Lower lobe of right lung (tissue), 2 donors: ENCODE measurements at regions not wholly inside any gene's neighbourhood (a gene's known extent, or its start where the extent isn't known, plus 50 kb on each side); places are given as distances from the start of the nearest gene placed in this dataset.
"Not testable (repeated sequence)": the region's sequence is repeated elsewhere in the genome, so short reads cannot be mapped to it uniquely, and the experiment has no call there.

Source experiments
- ATAC-seq, 2 donors: fragments of 200-7000 bp; cut with Tn5 transposase; one replicate each; pipeline ENCODE4 v1.9.1; 2020 to 2022; ENCODE audit warnings: mild to moderate bottlenecking in 2 of 2, moderate library complexity in 2 of 2
- DNase-seq: peaks from one replicate; pipeline ENCODE4 v3.0.0-alpha.2; 2020
- H3K27ac ChIP-seq: fragments of 200-600 bp; one replicate; pipeline ENCODE4 v1.8.0; 2022
- H3K27me3 ChIP-seq: fragments of 200-600 bp; one replicate; pipeline ENCODE4 v1.8.0; 2022; ENCODE audit warnings: low read depth
- H3K36me3 ChIP-seq: fragments of 200-600 bp; one replicate; pipeline ENCODE4 v1.8.0; 2022; ENCODE audit warnings: mild to moderate bottlenecking
- H3K4me1 ChIP-seq: fragments of 200-600 bp; one replicate; pipeline ENCODE4 v1.8.0; 2022
- H3K4me3 ChIP-seq: fragments of 200-600 bp; one replicate; pipeline ENCODE4 v1.8.0; 2022; ENCODE audit warnings: mild to moderate bottlenecking
- H3K9me3 ChIP-seq: fragments of 200-600 bp; one replicate; pipeline ENCODE4 v1.8.0; 2022
- intact Hi-C: fragments of 100-400 bp; cut with DNase I; formaldehyde crosslinking; loops from one replicate; pipeline ENCODE4 v1.11.0; 2022
- TF ChIP-seq, protein P1 (sequence below): fragments of 200-600 bp; IDR thresholded peaks from one replicate; pipeline ENCODE4 v1.8.0; 2022; ENCODE audit warnings: antibody characterized with exemption, mild to moderate bottlenecking
- donor health status: DM: no; HTN: yes; CAD: no; lungs with severe emphysema.

DNA sequence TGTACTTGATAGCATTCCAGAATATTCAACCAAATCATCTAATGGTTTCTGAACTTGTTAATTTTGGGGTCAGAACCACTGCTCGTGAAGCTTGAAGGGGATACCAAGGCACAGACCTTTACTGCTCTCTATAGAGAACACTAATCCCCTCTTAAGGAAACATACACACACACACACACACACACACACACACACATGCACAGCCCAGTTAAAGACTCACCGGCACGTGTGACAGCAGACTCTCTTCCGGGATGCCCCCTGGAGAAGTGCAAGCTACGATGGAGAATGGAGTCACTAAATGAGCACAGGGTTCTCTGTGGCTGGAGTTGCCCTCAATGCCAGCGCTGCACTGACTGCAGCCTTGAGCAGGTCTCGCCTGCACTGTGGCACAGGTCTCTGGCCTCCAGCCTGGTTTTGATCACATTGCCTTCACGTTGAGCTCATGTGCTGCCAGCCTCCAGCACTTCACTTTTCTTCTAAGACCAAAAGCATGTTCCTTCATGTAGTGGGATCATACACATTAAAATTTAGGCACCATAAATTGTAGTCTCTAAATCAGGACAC lies 300.8 kb downstream of the POM121L12 start:
- Histone ChIP-seq H3K27me3 (no peaks in the 10 kb centered on the region), H3K27ac (no peak overlapping the region), H3K9me3 (peaks cover 3% of the 10 kb centered on the region), H3K4me1 (no peaks in the 10 kb centered on the region), H3K36me3 (no peaks in the 10 kb centered on the region), H3K4me3 (no peak overlapping the region)
- ATAC-seq (peak in 1 of 2 donors; percentile 35), DNase-seq (no peak)
- TF ChIP-seq, protein P1, sequence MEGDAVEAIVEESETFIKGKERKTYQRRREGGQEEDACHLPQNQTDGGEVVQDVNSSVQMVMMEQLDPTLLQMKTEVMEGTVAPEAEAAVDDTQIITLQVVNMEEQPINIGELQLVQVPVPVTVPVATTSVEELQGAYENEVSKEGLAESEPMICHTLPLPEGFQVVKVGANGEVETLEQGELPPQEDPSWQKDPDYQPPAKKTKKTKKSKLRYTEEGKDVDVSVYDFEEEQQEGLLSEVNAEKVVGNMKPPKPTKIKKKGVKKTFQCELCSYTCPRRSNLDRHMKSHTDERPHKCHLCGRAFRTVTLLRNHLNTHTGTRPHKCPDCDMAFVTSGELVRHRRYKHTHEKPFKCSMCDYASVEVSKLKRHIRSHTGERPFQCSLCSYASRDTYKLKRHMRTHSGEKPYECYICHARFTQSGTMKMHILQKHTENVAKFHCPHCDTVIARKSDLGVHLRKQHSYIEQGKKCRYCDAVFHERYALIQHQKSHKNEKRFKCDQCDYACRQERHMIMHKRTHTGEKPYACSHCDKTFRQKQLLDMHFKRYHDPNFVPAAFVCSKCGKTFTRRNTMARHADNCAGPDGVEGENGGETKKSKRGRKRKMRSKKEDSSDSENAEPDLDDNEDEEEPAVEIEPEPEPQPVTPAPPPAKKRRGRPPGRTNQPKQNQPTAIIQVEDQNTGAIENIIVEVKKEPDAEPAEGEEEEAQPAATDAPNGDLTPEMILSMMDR, result no peak
- intact Hi-C loops, result no loop called here

DNA sequence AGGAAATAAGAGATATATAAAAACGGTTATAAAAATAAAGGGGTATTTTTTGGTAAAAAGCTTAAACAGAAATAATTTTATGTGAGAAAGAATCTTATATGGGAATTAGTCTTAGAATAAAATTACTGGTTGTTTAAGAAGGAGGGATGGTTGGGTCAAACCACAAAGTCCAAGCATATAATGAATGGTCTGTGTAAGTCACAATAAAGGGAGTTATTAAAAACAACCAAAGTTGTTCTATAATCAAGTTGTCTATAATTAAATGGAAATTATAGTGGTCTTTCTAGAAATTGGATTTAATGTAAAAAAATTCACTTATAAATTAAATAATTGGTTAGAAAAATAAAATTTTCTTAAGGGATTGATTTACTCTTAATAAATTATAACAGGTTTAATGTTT lies 304.8 kb downstream of the POM121L12 start:
- H3K9me3 ChIP-seq, result peaks cover 3% of the 10 kb centered on the region
- H3K36me3 ChIP-seq, result no peaks in the 10 kb centered on the region
- DNase-seq, result no peak
- no peak for ATAC-seq
- H3K27ac ChIP-seq, result no peak overlapping the region
- TF ChIP-seq, protein P1, result no peak
- no peaks in the 10 kb centered on the region for H3K4me1 ChIP-seq
- no peaks in the 10 kb centered on the region for H3K27me3 ChIP-seq
- intact Hi-C loops, result no loop called here
- H3K4me3 ChIP-seq, result no peak overlapping the region

DNA sequence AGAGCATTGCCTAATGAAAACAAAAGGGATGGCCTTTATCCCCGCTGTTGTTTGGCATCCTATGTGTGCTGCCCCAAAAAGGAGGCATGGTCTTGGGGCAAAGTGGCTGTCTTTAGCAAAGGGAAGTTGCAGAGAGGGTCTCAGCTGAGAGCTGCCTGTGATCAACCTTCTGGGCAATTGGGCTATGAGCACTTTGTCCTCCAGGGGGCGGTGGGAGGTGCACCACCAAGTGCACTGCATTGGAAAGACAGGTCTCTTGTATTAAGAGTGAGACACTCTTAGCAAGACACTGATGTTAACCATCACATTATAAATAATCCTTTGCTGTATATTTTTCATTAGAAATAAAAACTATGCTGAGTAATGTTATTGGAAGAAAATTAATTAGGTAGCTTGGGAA lies 314.8 kb downstream of the POM121L12 start:
- Histone ChIP-seq H3K36me3 (no peaks in the 10 kb centered on the region), H3K4me1 (no peaks in the 10 kb centered on the region), H3K27me3 (no peaks in the 10 kb centered on the region), H3K4me3 (no peak overlapping the region), H3K27ac (no peak overlapping the region), H3K9me3 (no peaks in the 10 kb centered on the region)
- no peak for ATAC-seq
- TF ChIP-seq, protein P1, result no peak
- no peak for DNase-seq
- intact Hi-C loops, result no loop called here

DNA sequence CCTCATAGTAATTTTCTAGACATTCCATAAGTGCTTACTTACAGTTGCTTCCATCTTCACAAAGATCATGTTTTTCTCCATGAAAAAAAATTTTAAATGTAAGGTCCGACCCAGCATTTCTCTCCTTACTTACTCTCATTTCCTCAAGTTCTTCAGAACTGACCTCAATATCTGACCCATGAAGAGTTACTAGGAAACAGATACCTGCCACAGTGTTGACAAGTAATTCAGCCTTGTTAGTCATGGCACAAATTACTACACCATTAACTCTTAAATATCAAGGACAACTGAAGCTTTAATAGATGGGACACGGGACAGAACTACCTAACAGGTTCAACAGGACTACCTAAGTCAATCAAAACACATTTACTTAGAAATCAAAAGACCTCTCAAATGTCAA lies 316.2 kb downstream of the POM121L12 start:
- no peak for ATAC-seq
- no peaks in the 10 kb centered on the region for H3K27me3 ChIP-seq

DNA sequence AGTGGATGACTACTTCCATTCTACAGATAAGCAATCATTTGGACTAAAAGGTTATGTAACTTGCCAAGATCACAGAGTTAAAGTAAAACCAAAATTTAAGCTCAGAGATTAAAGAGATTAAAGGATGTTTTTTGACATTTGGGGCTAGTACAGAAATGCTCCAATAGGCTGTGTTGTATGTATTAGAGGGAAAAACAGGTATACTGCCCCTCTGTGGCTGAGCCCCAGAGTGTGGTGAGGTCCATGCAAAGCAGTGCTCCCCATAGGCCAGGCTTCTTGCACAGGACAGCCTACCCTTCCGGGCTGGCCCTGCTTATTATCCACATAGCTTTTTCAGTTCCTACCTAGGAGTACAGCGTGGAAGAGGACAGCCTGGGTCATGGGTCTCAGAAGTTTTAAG lies 322.8 kb downstream of the POM121L12 start:
- Histone ChIP-seq H3K4me1 (no peaks in the 10 kb centered on the region), H3K9me3 (no peaks in the 10 kb centered on the region)
- TF ChIP-seq, protein P1, result no peak

More for the DNA sequence above, 316.2 kb downstream of the POM121L12 start:
- DNase-seq, result no peak
- H3K36me3 ChIP-seq, result no peaks in the 10 kb centered on the region
- TF ChIP-seq, protein P1, result no peak
- intact Hi-C loops, result no loop called here
- no peak overlapping the region for H3K27ac ChIP-seq
- H3K4me1 ChIP-seq, result no peaks in the 10 kb centered on the region
- no peaks in the 10 kb centered on the region for H3K9me3 ChIP-seq
- no peak overlapping the region for H3K4me3 ChIP-seq

DNA sequence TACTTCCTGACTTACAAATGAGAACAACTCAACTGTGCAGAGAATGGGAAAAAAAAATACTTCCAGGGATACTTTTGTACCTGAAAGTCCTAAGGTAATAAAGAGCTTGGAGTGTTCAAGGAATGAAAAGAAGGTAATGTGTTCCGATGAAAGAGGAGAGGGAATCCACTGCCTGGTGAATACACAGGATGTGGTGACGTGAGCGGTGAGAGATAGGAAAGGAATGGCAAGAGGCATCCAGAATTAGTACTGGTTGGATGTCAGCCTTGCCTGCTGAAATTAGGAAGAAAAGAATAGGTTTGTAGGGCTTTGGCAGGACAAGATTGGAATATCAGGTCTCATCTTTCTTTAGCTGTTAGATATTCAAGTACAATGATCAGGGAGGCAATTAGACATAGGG lies 347.7 kb downstream of the POM121L12 start:
- intact Hi-C loops, result no loop called here
- Histone ChIP-seq H3K9me3 (no peaks in the 10 kb centered on the region), H3K4me1 (no peaks in the 10 kb centered on the region), H3K27me3 (no peaks in the 10 kb centered on the region), H3K27ac (no peak overlapping the region), H3K4me3 (no peak overlapping the region), H3K36me3 (no peaks in the 10 kb centered on the region)
- TF ChIP-seq, protein P1, result no peak
- no peak for ATAC-seq
- DNase-seq, result no peak

More for the DNA sequence above, 322.8 kb downstream of the POM121L12 start:
- DNase-seq, result no peak
- Histone ChIP-seq H3K36me3 (no peaks in the 10 kb centered on the region), H3K27ac (no peak overlapping the region), H3K27me3 (no peaks in the 10 kb centered on the region), H3K4me3 (no peak overlapping the region)
- no peak for ATAC-seq
- intact Hi-C loops, result no loop called here

DNA sequence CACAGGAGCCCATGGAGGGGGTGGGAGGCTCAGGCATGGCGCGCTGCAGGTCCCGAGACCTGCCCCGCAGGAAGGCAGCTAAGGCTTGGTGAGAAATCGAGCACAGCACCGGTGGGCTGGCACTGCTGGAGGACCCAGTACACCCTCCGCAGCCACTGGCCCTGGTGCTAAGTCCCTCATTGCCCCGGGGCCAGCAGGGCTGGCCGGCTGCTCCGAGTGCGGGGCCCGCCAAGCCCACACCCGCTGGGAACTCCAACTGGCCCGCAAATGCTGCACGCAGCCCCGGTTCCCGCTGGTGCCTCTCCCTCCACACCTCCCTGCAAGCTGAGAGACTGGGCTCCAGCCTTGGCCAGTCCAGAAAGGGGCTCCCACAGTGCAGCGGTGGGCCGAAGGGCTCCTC lies 349.8 kb downstream of the POM121L12 start:
- DNase-seq, H3K9me3 ChIP-seq, H3K4me3 ChIP-seq, intact Hi-C loops, H3K4me1 ChIP-seq, ATAC-seq, H3K27ac ChIP-seq, H3K36me3 ChIP-seq, H3K27me3 ChIP-seq: not testable (repeated sequence)
